ENCODE measurements at regions not wholly inside any gene's neighbourhood (a gene's known extent, or its start where the extent isn't known, plus 50 kb on each side); places are given as distances from the start of the nearest gene placed in this dataset.

DNA sequence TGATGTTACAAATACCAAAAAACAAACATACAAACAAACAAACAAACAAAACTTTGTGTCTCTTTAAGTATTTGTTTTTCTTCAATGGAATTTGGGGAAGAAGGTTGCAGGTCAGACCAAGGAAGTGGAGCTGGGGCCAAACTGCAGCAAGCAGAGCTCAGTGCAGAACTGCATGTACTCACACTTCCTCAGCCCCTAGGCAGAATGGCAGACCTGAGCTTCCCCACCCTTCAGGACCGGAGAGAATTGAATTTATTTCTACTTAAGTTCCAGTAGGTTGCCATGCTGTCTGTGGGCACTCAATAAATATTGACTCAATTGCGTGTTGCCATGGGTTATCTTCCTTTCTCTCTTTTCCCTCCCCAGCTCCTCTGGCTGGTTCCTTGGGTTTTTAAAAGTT is 173.6 kb downstream of the PTGER3 start:
- TF ChIP-seq CTCF (IDR thresholded peaks at IDR 0.05) = no peak
- no peak for TF ChIP-seq EZH2 (IDR thresholded peaks at IDR 0.05)
